SK-N-SH (cell line): ENCODE measurements at regions not wholly inside any gene's neighbourhood (a gene's known extent, or its start where the extent isn't known, plus 50 kb on each side); places are given as distances from the start of the nearest gene placed in this dataset.

Experiments used
- CTCF ChIA-PET: fragments of 300-600, 350-600 bp; formaldehyde crosslinking; extraction: SDS; loops from one replicate; lab custom pipeline; 2021; lab: Yijun Ruan, JAX
- POLR2A ChIA-PET: fragments of 350-600 bp; sonication (Branson Sonifier 250); formaldehyde crosslinking; extraction: SDS; loops from one replicate; lab custom pipeline; 2020; ENCODE audit warnings: antibody characterized with exemption, inconsistent platforms; lab: Yijun Ruan, JAX
- DNase-seq: peaks from one replicate; pipeline ENCODE4 v3.0.0; 2012
- H2AFZ ChIP-seq: fragments of 200-600 bp; sonication (generic); 2 replicates; pipeline ENCODE4 v1.8.1; 2016; ENCODE audit warnings: antibody characterized with exemption, mild to moderate bottlenecking, low read depth
- H3F3A ChIP-seq: fragments of 200-600 bp; sonication (generic); replicated peaks from 2 replicates; pipeline ENCODE3; 2016; ENCODE audit warnings: antibody characterized with exemption, mild to moderate bottlenecking; ENCODE audit not compliant: insufficient read depth
- H3K27ac ChIP-seq, 2 experiments: fragments of 200-500 bp in 1 of 2; fragments of 200-600 bp in 1 of 2; sonication (Bioruptor generic) in 1 of 2; sonication (generic), shearing (Covaris generic) in 1 of 2; 2 replicates each; pipeline versions ENCODE4 v1.5.1 to v1.6.1; 2014 to 2016; ENCODE audit warnings: low read depth in 2 of 2, inconsistent platforms in 1 of 2, low read length in 1 of 2, mild to moderate bottlenecking in 1 of 2, mixed read lengths in 1 of 2
- H3K27me3 ChIP-seq: fragments of 200-600 bp; sonication (generic), shearing (Covaris generic); 2 replicates; pipeline ENCODE4 v1.6.1; 2016; ENCODE audit warnings: mixed run types; ENCODE audit not compliant: insufficient read depth
- H3K36me3 ChIP-seq, 2 experiments: fragments of 200-500 bp in 1 of 2; fragments of 200-600 bp in 1 of 2; sonication (Bioruptor generic) in 1 of 2; sonication (generic) in 1 of 2; replicated peaks in 1 of 2; 2 replicates each; pipeline versions ENCODE3 to v1.5.1; 2014 to 2016; ENCODE audit warnings: low read length in 1 of 2, mild to moderate bottlenecking in 1 of 2; ENCODE audit not compliant: insufficient read depth in 2 of 2, control insufficient read depth in 1 of 2
- H3K4me1 ChIP-seq, 2 experiments: fragments of 200-500 bp in 1 of 2; fragments of 200-600 bp in 1 of 2; sonication (Bioruptor generic) in 1 of 2; sonication (generic), shearing (Covaris generic) in 1 of 2; 2 replicates each; pipeline versions ENCODE4 v1.5.1 to v1.6.1; 2014 to 2016; ENCODE audit warnings: low read depth in 1 of 2, low read length in 1 of 2, mixed run types in 1 of 2; ENCODE audit not compliant: insufficient read depth in 2 of 2, control insufficient read depth in 1 of 2
- H3K4me2 ChIP-seq: fragments of 200-600 bp; sonication (generic), shearing (Covaris generic); 2 replicates; pipeline ENCODE4 v1.6.1; 2017; ENCODE audit warnings: mixed run types
- H3K4me3 ChIP-seq, 2 experiments: fragments of 200-500 bp in 1 of 2; fragments of 200-600 bp in 1 of 2; sonication (Bioruptor generic) in 1 of 2; sonication (generic), shearing (Covaris generic) in 1 of 2; 2 replicates each; pipeline versions ENCODE4 v1.5.1 to v1.8.1; 2014 to 2016; ENCODE audit warnings: low read depth in 2 of 2, inconsistent platforms in 1 of 2, low read length in 1 of 2, mild to moderate bottlenecking in 1 of 2, mixed read lengths in 1 of 2, moderate library complexity in 1 of 2
- H3K79me2 ChIP-seq: fragments of 200-600 bp; sonication (generic); 2 replicates; pipeline ENCODE4 v1.8.1; 2017; ENCODE audit warnings: mild to moderate bottlenecking; ENCODE audit not compliant: insufficient read depth
- H3K9ac ChIP-seq: fragments of 200-600 bp; sonication (generic); 2 replicates; pipeline ENCODE4 v1.6.1; 2017; ENCODE audit warnings: mixed run types
- H3K9me2 ChIP-seq: fragments of 200-600 bp; sonication (generic); 2 replicates; pipeline ENCODE4 v1.6.1; 2017; ENCODE audit warnings: mixed run types
- H3K9me3 ChIP-seq: fragments of 200-600 bp; sonication (generic); 2 replicates; pipeline ENCODE4 v1.6.1; 2017; ENCODE audit warnings: mixed run types, mild to moderate bottlenecking, moderate library complexity
- H4K20me1 ChIP-seq: fragments of 200-600 bp; sonication (generic); 2 replicates; pipeline ENCODE4 v1.6.1; 2017; ENCODE audit warnings: mild to moderate bottlenecking, mixed run types; ENCODE audit not compliant: insufficient read depth
- EZH2phosphoT487 ChIP-seq: fragments of 200-600 bp; sonication (generic); IDR thresholded peaks from 2 replicates; pipeline ENCODE4 v1.6.1; 2017; ENCODE audit warnings: low read depth, mixed run types, mild to moderate bottlenecking, antibody characterized with exemption, moderate library complexity, borderline replicate concordance
- FOSL2 ChIP-seq: IDR thresholded peaks from 2 replicates; pipeline ENCODE4 v1.4.0; 2012; ENCODE audit warnings: low read depth, mild to moderate bottlenecking, moderate library complexity, borderline replicate concordance
- FOXJ3 ChIP-seq: sonication (generic); formaldehyde crosslinking; IDR thresholded peaks from 2 replicates; pipeline ENCODE4 v1.5.1; 2020; ENCODE audit warnings: mild to moderate bottlenecking, missing genetic modification reagents
- FOXM1 ChIP-seq: IDR thresholded peaks from 2 replicates; pipeline ENCODE4 v1.4.0; 2012; ENCODE audit warnings: low read depth, mild to moderate bottlenecking
- GABPA ChIP-seq: IDR thresholded peaks from 2 replicates; pipeline ENCODE4 v1.4.0; 2012; ENCODE audit warnings: low read depth, mild to moderate bottlenecking
- GATA2 ChIP-seq: sonication (generic); formaldehyde crosslinking; IDR thresholded peaks from 2 replicates; pipeline ENCODE4 v1.5.0; 2020; ENCODE audit warnings: mild to moderate bottlenecking, missing genetic modification reagents
- JUND ChIP-seq: IDR thresholded peaks from 2 replicates; pipeline ENCODE4 v1.4.0; 2012
- MXI1 ChIP-seq: IDR thresholded peaks from 2 replicates; pipeline ENCODE4 v1.6.1; 2012; ENCODE audit warnings: mild to moderate bottlenecking, low read depth, low read length, improper control_type of control experiment
- NRF1 ChIP-seq: IDR thresholded peaks from 2 replicates; pipeline ENCODE4 v1.6.1; 2012; ENCODE audit warnings: low read depth, mild to moderate bottlenecking, low read length
- RXRA ChIP-seq: IDR thresholded peaks from 2 replicates; pipeline ENCODE4 v1.4.0; 2012; ENCODE audit warnings: low read depth, mild to moderate bottlenecking, borderline replicate concordance
- USF1 ChIP-seq: IDR thresholded peaks from 2 replicates; pipeline ENCODE4 v1.4.0; 2012; ENCODE audit warnings: low read depth, borderline replicate concordance
- WGBS: methylation state at CpG from one replicate; pipeline ENCODE4 v1.1.6; 2017; ENCODE audit warnings: low lambda C conversion rate; 5-methylcytosine and 5-hydroxymethylcytosine counted together

DNA sequence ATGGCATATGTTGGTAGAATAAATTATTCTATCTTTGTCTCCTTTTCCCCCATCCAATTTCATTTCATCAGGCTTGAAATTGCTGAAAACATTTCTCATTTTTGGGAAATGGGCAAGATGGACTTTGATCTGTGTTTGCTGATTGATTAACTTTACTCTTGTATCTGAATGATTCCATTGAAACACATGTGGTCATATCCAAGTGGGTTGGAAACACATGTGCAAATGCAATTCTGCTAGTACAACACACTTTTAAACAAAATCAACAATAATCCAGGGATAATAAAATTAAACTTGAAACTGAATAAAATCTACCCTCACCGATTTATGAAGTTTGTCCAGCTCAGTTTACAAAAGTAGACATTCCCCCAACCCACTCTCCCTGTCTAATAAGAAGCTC is 96.9 kb downstream of the EPDR1 start (continued):
- no peak for TF ChIP-seq NRF1
- TF ChIP-seq FOXJ3 (CRISPR knock-in tag) = no peak
- TF ChIP-seq JUND = no peak

- H3K9me2 ChIP-seq = no peaks in the 10 kb centered on the region
- H3K27me3 ChIP-seq = no peaks in the 10 kb centered on the region
- H3K9ac ChIP-seq = no peak overlapping the region
- no peak for TF ChIP-seq JUND
- ChIA-PET CTCF (interaction anchor here (0.7 to 1.0 kb wide), 3 partner anchors 13 to 193 kb away, joined by 3 to 5 read pairs (median 4); no protein-coding TSS in a partner anchor), POLR2A (no interaction called here)
- no peaks in the 10 kb centered on the region for H3K4me1 ChIP-seq
- H3F3A ChIP-seq = no peaks in the 10 kb centered on the region
- no peaks in the 10 kb centered on the region for H3K79me2 ChIP-seq
- H3K4me2 ChIP-seq = no peak overlapping the region
- DNase-seq = no peak
- H3K27ac ChIP-seq = no peak overlapping the region
- no peak overlapping the region for H2AFZ ChIP-seq
- 51% methylated on average over 6 of the region's 6 CpGs for WGBS
- no peaks in the 10 kb centered on the region for H3K36me3 ChIP-seq
- no peaks in the 10 kb centered on the region for H4K20me1 ChIP-seq
- H3K9me3 ChIP-seq = no peaks in the 10 kb centered on the region; the same call in 1 of the 2 replicates
- H3K4me3 ChIP-seq = no peak overlapping the region
These were observed 99.8 kb downstream of the EPDR1 start for GRCh38 chr7:38020121-38020785.

DNA sequence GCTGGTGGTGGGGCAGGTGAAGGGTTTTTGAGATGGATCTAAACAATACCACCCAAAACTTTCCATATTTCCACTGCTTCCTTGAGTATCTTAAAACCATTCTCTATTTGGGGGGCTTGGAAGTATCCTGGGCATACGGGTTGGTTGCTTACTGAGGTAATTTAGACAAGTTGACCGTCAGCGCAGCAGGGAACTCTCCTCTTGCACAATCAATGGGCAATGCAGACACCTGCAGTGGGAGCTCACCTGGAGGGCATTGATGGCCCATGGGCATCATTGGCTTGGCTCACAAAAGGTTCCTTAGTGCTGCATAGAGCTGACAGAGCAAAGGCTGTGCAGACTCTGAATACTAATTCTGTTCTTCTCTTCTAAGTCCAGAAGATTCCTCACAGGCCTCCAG is 101.5 kb downstream of the EPDR1 start:
- no peak for DNase-seq
- H3K9me3 ChIP-seq = no peaks in the 10 kb centered on the region
- no peak for TF ChIP-seq FOXM1
- no peak for TF ChIP-seq GABPA
- no peak for TF ChIP-seq USF1
- no peak for TF ChIP-seq MXI1
- no peak for TF ChIP-seq GATA2
- no peaks in the 10 kb centered on the region for H4K20me1 ChIP-seq
- no peaks in the 10 kb centered on the region for H3K36me3 ChIP-seq
- no peak overlapping the region for H3K4me2 ChIP-seq
- ChIA-PET POLR2A (no interaction called here), CTCF (interaction anchor here (0.6 kb wide), 1 partner anchor 752 kb away, joined by 4 read pairs; no protein-coding TSS in a partner anchor)
- H2AFZ ChIP-seq = no peak overlapping the region
- H3K4me1 ChIP-seq = no peaks in the 10 kb centered on the region
- WGBS = 83% methylated on average over 3 of the region's 3 CpGs
- H3F3A ChIP-seq = no peaks in the 10 kb centered on the region
- no peaks in the 10 kb centered on the region for H3K27me3 ChIP-seq
- H3K9me2 ChIP-seq = no peaks in the 10 kb centered on the region
- no peaks in the 10 kb centered on the region for H3K79me2 ChIP-seq
- no peak overlapping the region for H3K4me3 ChIP-seq
- H3K27ac ChIP-seq = no peak overlapping the region
- H3K9ac ChIP-seq = no peak overlapping the region

DNA sequence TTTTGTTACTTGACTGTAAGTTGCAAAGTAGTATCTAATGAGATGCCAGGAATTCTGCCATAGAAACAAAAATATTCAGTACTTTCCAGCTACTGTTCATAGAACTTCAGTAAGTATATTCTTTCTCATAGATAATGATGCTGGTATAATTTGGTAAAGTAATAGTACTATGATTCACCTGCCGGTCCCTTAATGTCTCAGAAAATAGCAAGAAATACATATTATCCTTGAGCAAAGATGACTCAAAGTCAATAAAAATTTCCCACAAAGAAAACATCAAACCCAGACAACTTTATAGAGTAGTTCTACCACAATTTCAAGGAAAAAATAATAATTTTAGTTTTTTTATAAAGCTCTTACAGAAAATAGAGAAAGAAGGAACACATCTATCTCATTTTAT is 105.4 kb downstream of the EPDR1 start:
- Histone ChIP-seq H3K36me3 (no peaks in the 10 kb centered on the region), H3K4me1 (no peaks in the 10 kb centered on the region), H3K4me3 (no peak overlapping the region), H3K27ac (no peak overlapping the region), H3K9me2 (no peaks in the 10 kb centered on the region), H3K9me3 (no peaks in the 10 kb centered on the region), H3F3A (no peaks in the 10 kb centered on the region), H4K20me1 (no peaks in the 10 kb centered on the region), H3K27me3 (no peaks in the 10 kb centered on the region), H3K4me2 (no peak overlapping the region), H2AFZ (no peak overlapping the region), H3K9ac (no peak overlapping the region), H3K79me2 (no peaks in the 10 kb centered on the region)
- POLR2A ChIA-PET = no interaction called here
- 63% methylated on average over 1 of the region's 1 CpG for WGBS
- TF ChIP-seq FOSL2 (no peak), RXRA (no peak), EZH2phosphoT487 (no peak)
- CTCF ChIA-PET = interaction anchor here (1.3 to 1.7 kb wide), 2 partner anchors 45 to 109 kb away, joined by 5 to 6 read pairs; partner anchors contain the start of gene SFRP4
- DNase-seq = no peak
